WTC11 (cell line): ENCODE measurements at regions not wholly inside any gene's neighbourhood (a gene's known extent, or its start where the extent isn't known, plus 50 kb on each side); places are given as distances from the start of the nearest gene placed in this dataset.

Source experiments
- ATAC-seq: fragments of 200-7000 bp; cut with Tn5 transposase; 2 replicates; pipeline ENCODE4 v1.10.0; 2021; ENCODE audit warnings: mild to moderate bottlenecking, moderate library complexity
- CTCF ChIA-PET: fragments of 300-600 bp; sonication (Branson Sonifier 250); formaldehyde crosslinking; loops from one replicate; lab custom pipeline; 2021; ENCODE audit warnings: antibody characterized with exemption; lab: Charles Lee
- POLR2A ChIA-PET: fragments of 350-600 bp; sonication (Branson Sonifier 250); formaldehyde crosslinking; loops from one replicate; lab custom pipeline; 2021; ENCODE audit warnings: antibody characterized with exemption; lab: Charles Lee
- DNase-seq: peaks from one replicate; pipeline ENCODE4 v3.0.0; 2021; ENCODE audit warnings: low spot score
- H3K27ac Mint-ChIP-seq: 2 replicates; pipeline ENCODE4 v1.8.0; 2021; ENCODE audit warnings: mixed read lengths
- H3K27me3 Mint-ChIP-seq: 2 replicates; pipeline ENCODE4 v1.8.0; 2021; ENCODE audit warnings: low read depth, mild to moderate bottlenecking, moderate library complexity, mixed read lengths
- H3K36me3 Mint-ChIP-seq: 2 replicates; pipeline ENCODE4 v1.8.0; 2021; ENCODE audit warnings: mixed read lengths
- H3K4me1 Mint-ChIP-seq: 2 replicates; pipeline ENCODE4 v1.8.0; 2022; ENCODE audit warnings: mixed read lengths
- H3K4me3 Mint-ChIP-seq: 2 replicates; pipeline ENCODE4 v1.8.0; 2021; ENCODE audit warnings: mild to moderate bottlenecking, moderate library complexity, mixed read lengths
- H3K9me3 Mint-ChIP-seq: 2 replicates; pipeline ENCODE4 v1.8.0; 2021; ENCODE audit warnings: mixed read lengths
- CBFB ChIP-seq: sonication (generic); formaldehyde crosslinking; IDR thresholded peaks from 2 replicates; pipeline ENCODE4 v1.8.1; 2022; ENCODE audit warnings: mild to moderate bottlenecking, low read depth, missing genetic modification reagents
- CREB1 ChIP-seq: sonication (generic); formaldehyde crosslinking; IDR thresholded peaks from 2 replicates; pipeline ENCODE4 v1.8.0; 2023; ENCODE audit warnings: mild to moderate bottlenecking, missing genetic modification reagents
- CREM ChIP-seq: sonication (generic); formaldehyde crosslinking; IDR thresholded peaks from 2 replicates; pipeline ENCODE4 v1.8.1; 2022; ENCODE audit warnings: mild to moderate bottlenecking, missing genetic modification reagents, moderate library complexity
- CTCF ChIP-seq: fragments of 200-600 bp; IDR thresholded peaks from 2 replicates; pipeline ENCODE4 v1.8.0; 2022; ENCODE audit warnings: antibody characterized with exemption
- E2F5 ChIP-seq: sonication (generic); formaldehyde crosslinking; IDR thresholded peaks from 2 replicates; pipeline ENCODE4 v1.8.1; 2022; ENCODE audit warnings: mild to moderate bottlenecking, moderate library complexity, missing genetic modification reagents
- ELF4 ChIP-seq: sonication (generic); formaldehyde crosslinking; IDR thresholded peaks from 2 replicates; pipeline ENCODE4 v1.8.1; 2022; ENCODE audit warnings: low read depth, mild to moderate bottlenecking, moderate library complexity, missing genetic modification reagents
- ESRRA ChIP-seq: sonication (generic); formaldehyde crosslinking; IDR thresholded peaks from 2 replicates; pipeline ENCODE4 v1.8.1; 2022; ENCODE audit warnings: mild to moderate bottlenecking, missing genetic modification reagents, borderline replicate concordance
- FOXP1 ChIP-seq: sonication (generic); formaldehyde crosslinking; IDR thresholded peaks from 2 replicates; pipeline ENCODE4 v1.8.0; 2022; ENCODE audit warnings: missing genetic modification reagents, mild to moderate bottlenecking, moderate library complexity, borderline replicate concordance
- IRF2 ChIP-seq: sonication (generic); formaldehyde crosslinking; IDR thresholded peaks from 2 replicates; pipeline ENCODE4 v1.8.0; 2022; ENCODE audit warnings: low read depth, missing genetic modification reagents, borderline replicate concordance
- MYBL2 ChIP-seq: sonication (generic); formaldehyde crosslinking; IDR thresholded peaks from 2 replicates; pipeline ENCODE4 v1.8.1; 2023; ENCODE audit warnings: mild to moderate bottlenecking, moderate library complexity, missing genetic modification reagents
- NFYB ChIP-seq: sonication (generic); formaldehyde crosslinking; conservative IDR thresholded peaks from 2 replicates; pipeline ENCODE4 v1.8.0; 2022; ENCODE audit warnings: low read depth, missing genetic modification reagents
- OVOL2 ChIP-seq: fragments of 250-450 bp; sonication (Bioruptor Pico); IDR thresholded peaks from 2 replicates; pipeline ENCODE4 v1.9.0; 2021; ENCODE audit warnings: mild to moderate bottlenecking, borderline replicate concordance
- PRDM15 ChIP-seq: sonication (generic); formaldehyde crosslinking; IDR thresholded peaks from 2 replicates; pipeline ENCODE4 v1.8.0; 2022; ENCODE audit warnings: missing genetic modification reagents
- PRRX2 ChIP-seq: fragments of 250-450 bp; sonication (Bioruptor Pico); IDR thresholded peaks from 2 replicates; pipeline ENCODE4 v1.8.0; 2021; ENCODE audit warnings: mild to moderate bottlenecking
- SMAD3 ChIP-seq: sonication (generic); formaldehyde crosslinking; IDR thresholded peaks from 2 replicates; pipeline ENCODE4 v1.8.0; 2022; ENCODE audit warnings: missing genetic modification reagents, mild to moderate bottlenecking, borderline replicate concordance
- SP1 ChIP-seq: sonication (generic); formaldehyde crosslinking; conservative IDR thresholded peaks from 2 replicates; pipeline ENCODE4 v1.8.1; 2022; ENCODE audit warnings: missing genetic modification reagents
- ZMAT4 ChIP-seq: fragments of 250-450 bp; sonication (Bioruptor Pico); IDR thresholded peaks from 2 replicates; pipeline ENCODE4 v1.9.0; 2021; ENCODE audit warnings: mild to moderate bottlenecking
- TF ChIP-seq, protein P1 (sequence below): sonication (generic); formaldehyde crosslinking; IDR thresholded peaks from 2 replicates; pipeline ENCODE4 v1.8.0; 2023; ENCODE audit warnings: missing genetic modification reagents, mild to moderate bottlenecking, borderline replicate concordance

- TF ChIP-seq SP1 (CRISPR knock-in tag) (no peak), CREM (no peak), ELF4 (CRISPR knock-in tag) (no peak), ESRRA (CRISPR knock-in tag) (no peak), FOXP1 (CRISPR knock-in tag) (no peak), MYBL2 (CRISPR knock-in tag) (no peak), IRF2 (CRISPR knock-in tag) (no peak), PRRX2 (CRISPR knock-in tag) (no peak), CTCF (no peak), SMAD3 (CRISPR knock-in tag) (no peak), ZMAT4 (no peak), CREB1 (CRISPR knock-in tag) (no peak), NFYB (CRISPR knock-in tag) (no peak), OVOL2 (CRISPR knock-in tag) (no peak), CBFB (CRISPR knock-in tag) (no peak), E2F5 (CRISPR knock-in tag) (no peak), PRDM15 (CRISPR knock-in tag) (no peak)
- TF ChIP-seq, protein P1, sequence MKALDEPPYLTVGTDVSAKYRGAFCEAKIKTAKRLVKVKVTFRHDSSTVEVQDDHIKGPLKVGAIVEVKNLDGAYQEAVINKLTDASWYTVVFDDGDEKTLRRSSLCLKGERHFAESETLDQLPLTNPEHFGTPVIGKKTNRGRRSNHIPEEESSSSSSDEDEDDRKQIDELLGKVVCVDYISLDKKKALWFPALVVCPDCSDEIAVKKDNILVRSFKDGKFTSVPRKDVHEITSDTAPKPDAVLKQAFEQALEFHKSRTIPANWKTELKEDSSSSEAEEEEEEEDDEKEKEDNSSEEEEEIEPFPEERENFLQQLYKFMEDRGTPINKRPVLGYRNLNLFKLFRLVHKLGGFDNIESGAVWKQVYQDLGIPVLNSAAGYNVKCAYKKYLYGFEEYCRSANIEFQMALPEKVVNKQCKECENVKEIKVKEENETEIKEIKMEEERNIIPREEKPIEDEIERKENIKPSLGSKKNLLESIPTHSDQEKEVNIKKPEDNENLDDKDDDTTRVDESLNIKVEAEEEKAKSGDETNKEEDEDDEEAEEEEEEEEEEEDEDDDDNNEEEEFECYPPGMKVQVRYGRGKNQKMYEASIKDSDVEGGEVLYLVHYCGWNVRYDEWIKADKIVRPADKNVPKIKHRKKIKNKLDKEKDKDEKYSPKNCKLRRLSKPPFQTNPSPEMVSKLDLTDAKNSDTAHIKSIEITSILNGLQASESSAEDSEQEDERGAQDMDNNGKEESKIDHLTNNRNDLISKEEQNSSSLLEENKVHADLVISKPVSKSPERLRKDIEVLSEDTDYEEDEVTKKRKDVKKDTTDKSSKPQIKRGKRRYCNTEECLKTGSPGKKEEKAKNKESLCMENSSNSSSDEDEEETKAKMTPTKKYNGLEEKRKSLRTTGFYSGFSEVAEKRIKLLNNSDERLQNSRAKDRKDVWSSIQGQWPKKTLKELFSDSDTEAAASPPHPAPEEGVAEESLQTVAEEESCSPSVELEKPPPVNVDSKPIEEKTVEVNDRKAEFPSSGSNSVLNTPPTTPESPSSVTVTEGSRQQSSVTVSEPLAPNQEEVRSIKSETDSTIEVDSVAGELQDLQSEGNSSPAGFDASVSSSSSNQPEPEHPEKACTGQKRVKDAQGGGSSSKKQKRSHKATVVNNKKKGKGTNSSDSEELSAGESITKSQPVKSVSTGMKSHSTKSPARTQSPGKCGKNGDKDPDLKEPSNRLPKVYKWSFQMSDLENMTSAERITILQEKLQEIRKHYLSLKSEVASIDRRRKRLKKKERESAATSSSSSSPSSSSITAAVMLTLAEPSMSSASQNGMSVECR (CRISPR knock-in tag), result no peak
- H3K36me3 Mint-ChIP-seq, result no peaks in the 10 kb centered on the region
- ATAC-seq (no peak), DNase-seq (no peak)
- 0 out of 2 replicates have a peak, but pooled peaks cover 2% of the 10 kb centered on the region for H3K4me1 Mint-ChIP-seq
- ChIA-PET CTCF (interaction anchor here (1.2 kb wide), 1 partner anchor 166 kb away, joined by 3 read pairs; no protein-coding TSS in a partner anchor), POLR2A (no interaction called here)
- H3K27me3 Mint-ChIP-seq, result no peaks in the 10 kb centered on the region
- no peak overlapping the region for H3K27ac Mint-ChIP-seq
- H3K9me3 Mint-ChIP-seq, result no peaks in the 10 kb centered on the region
- no peak overlapping the region for H3K4me3 Mint-ChIP-seq
Observed at GRCh38 chr11:43116071-43116470, 195.7 kb upstream of the API5 start.
